ENCODE measurements at regions not wholly inside any gene's neighbourhood (a gene's known extent, or its start where the extent isn't known, plus 50 kb on each side); places are given as distances from the start of the nearest gene placed in this dataset.

- H3K27me3 Mint-ChIP-seq = no peaks in the 10 kb centered on the region
- H3K4me1 Mint-ChIP-seq = no peaks in the 10 kb centered on the region
- DNase-seq = no peak
- peaks cover 0 to 3% (median 0%) of the 10 kb centered on the region in 9 donors for H3K9me3 Mint-ChIP-seq
- ATAC-seq = no peak
- no peak overlapping the region for H3K4me3 Mint-ChIP-seq
- H3K36me3 Mint-ChIP-seq = peaks cover 11 to 17% (median 11%) of the 10 kb centered on the region in 3 donors
- POLR2A ChIA-PET = no interaction called here
- H3K27ac Mint-ChIP-seq = no peak overlapping the region
Measured at GRCh38 chrX:7330556-7330955, 182.6 kb upstream of the PUDP start.

DNA sequence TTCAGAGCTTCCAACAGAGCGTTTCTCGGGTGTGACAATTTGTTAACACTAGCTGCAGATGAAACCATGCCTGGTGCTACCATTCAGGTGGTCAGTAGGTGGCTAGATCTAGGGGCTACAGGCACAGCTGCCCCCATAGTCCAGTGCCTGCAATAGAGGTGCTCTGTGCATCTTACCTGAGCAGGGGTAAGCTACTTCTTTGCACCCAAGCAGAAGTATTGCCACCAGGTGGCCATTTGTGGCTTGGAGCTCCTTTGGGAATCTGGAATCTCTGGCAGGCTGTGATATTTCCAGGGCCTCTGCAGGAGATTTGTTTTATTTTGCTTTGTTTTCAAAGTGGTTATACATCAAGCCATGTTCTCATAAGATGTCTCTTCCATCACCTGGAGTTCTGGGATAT is 170.7 kb upstream of the PUDP start:
- ATAC-seq (no peak), DNase-seq (no peak)
- Mint-ChIP-seq H3K4me1 (no peaks in the 10 kb centered on the region), H3K27ac (no peak overlapping the region), H3K9me3 (no peaks in the 10 kb centered on the region), H3K4me3 (no peak overlapping the region), H3K36me3 (peaks cover 0 to 1% (median 0%) of the 10 kb centered on the region in 3 donors), H3K27me3 (no peaks in the 10 kb centered on the region)
- POLR2A ChIA-PET = no interaction called here

- H3K27ac Mint-ChIP-seq = no peak overlapping the region
- no peaks in the 10 kb centered on the region for H3K9me3 Mint-ChIP-seq
- DNase-seq (no peak), ATAC-seq (no peak)
- no peaks in the 10 kb centered on the region for H3K27me3 Mint-ChIP-seq
- H3K4me3 Mint-ChIP-seq = no peak overlapping the region
- POLR2A ChIA-PET = no interaction called here
- H3K36me3 Mint-ChIP-seq = peaks cover 0 to 1% (median 0%) of the 10 kb centered on the region in 3 donors
- H3K4me1 Mint-ChIP-seq = no peaks in the 10 kb centered on the region
Measured at GRCh38 chrX:7318241-7318640, 170.3 kb upstream of the PUDP start.

GRCh38 chrX:7316887-7317286 is 168.9 kb upstream of the PUDP start:
- Mint-ChIP-seq H3K9me3 (no peaks in the 10 kb centered on the region), H3K27ac (no peak overlapping the region), H3K4me3 (no peak overlapping the region), H3K27me3 (no peaks in the 10 kb centered on the region), H3K4me1 (no peaks in the 10 kb centered on the region), H3K36me3 (peaks cover 0 to 7% (median 4%) of the 10 kb centered on the region in 3 donors)
- DNase-seq (no peak), ATAC-seq (no peak)
- POLR2A ChIA-PET = no interaction called here

GRCh38 chrX:7316280-7316679 is 168.3 kb upstream of the PUDP start:
- no peaks in the 10 kb centered on the region for H3K27me3 Mint-ChIP-seq
- no peak overlapping the region for H3K27ac Mint-ChIP-seq
- POLR2A ChIA-PET = no interaction called here
- peaks cover 0 to 7% (median 4%) of the 10 kb centered on the region in 3 donors for H3K36me3 Mint-ChIP-seq
- no peak overlapping the region for H3K4me3 Mint-ChIP-seq
- no peak for DNase-seq
- no peaks in the 10 kb centered on the region for H3K4me1 Mint-ChIP-seq
- no peaks in the 10 kb centered on the region for H3K9me3 Mint-ChIP-seq
- ATAC-seq = no peak

DNA sequence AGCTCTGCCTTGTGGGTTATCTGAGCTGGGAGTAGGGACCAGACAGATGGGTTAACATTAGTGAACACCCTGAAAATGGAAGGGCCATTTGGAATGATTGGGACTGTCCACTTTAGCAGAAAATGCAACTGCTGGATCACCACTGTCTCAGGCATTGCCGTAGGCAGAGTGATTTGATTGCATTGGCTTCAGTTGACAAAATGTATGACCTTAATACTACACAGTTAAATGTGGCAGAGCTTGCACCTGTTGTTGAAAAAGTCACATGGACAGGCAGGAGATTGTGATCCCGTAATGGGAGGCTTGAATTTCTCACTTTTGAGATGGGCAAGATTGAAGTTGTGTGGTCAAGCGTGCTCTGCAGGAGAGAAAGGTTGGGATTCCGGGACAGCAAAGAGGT is 166.5 kb upstream of the PUDP start:
- H3K9me3 Mint-ChIP-seq = no peaks in the 10 kb centered on the region
- H3K27me3 Mint-ChIP-seq = no peaks in the 10 kb centered on the region
- DNase-seq (no peak), ATAC-seq (no peak)
- POLR2A ChIA-PET = no interaction called here
- no peaks in the 10 kb centered on the region for H3K4me1 Mint-ChIP-seq
- H3K27ac Mint-ChIP-seq = no peak overlapping the region
- H3K4me3 Mint-ChIP-seq = no peak overlapping the region
- H3K36me3 Mint-ChIP-seq = peaks cover 0 to 7% (median 4%) of the 10 kb centered on the region in 3 donors

- Mint-ChIP-seq H3K4me3 (no peak overlapping the region), H3K9me3 (no peaks in the 10 kb centered on the region), H3K4me1 (no peaks in the 10 kb centered on the region), H3K27me3 (no peaks in the 10 kb centered on the region), H3K36me3 (peaks cover 0 to 17% (median 14%) of the 10 kb centered on the region in 3 donors), H3K27ac (no peak overlapping the region)
- ATAC-seq (no peak), DNase-seq (no peak)
- POLR2A ChIA-PET = no interaction called here
Measured at GRCh38 chrX:7307720-7308119, 159.8 kb upstream of the PUDP start.

DNA sequence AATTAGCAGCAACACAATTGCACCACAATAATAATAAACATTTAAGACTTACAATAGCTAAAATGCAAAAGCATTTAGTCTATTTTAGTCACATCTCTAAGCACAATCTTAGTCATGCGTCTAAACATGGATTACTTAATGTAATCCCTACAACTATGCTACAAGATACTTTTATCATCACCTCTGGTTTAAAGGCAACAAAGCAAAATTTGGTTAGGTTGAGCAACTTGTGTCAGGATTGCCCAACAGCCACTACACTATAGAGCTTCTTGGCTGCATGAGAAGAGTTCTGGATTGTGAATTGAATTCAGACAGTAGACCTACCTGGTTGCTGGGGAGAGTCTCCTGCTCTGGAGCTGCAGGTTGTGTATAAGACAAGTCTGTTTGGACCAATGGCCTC is 146.5 kb upstream of the PUDP start:
- Mint-ChIP-seq H3K27me3 (no peaks in the 10 kb centered on the region), H3K4me1 (no peaks in the 10 kb centered on the region), H3K9me3 (no peaks in the 10 kb centered on the region), H3K36me3 (peaks cover 0 to 4% (median 0%) of the 10 kb centered on the region in 3 donors), H3K27ac (no peak overlapping the region), H3K4me3 (no peak overlapping the region)
- POLR2A ChIA-PET = no interaction called here
- no peak for DNase-seq
- no peak for ATAC-seq

GRCh38 chrX:7286168-7286837 is 138.3 kb upstream of the PUDP start:
- H3K9me3 Mint-ChIP-seq = no peaks in the 10 kb centered on the region
- POLR2A ChIA-PET = no interaction called here
- no peaks in the 10 kb centered on the region for H3K36me3 Mint-ChIP-seq
- no peaks in the 10 kb centered on the region for H3K27me3 Mint-ChIP-seq
- DNase-seq (no peak), ATAC-seq (no peak)
- H3K4me3 Mint-ChIP-seq = no peak overlapping the region
- H3K4me1 Mint-ChIP-seq = no peaks in the 10 kb centered on the region
- H3K27ac Mint-ChIP-seq = no peak overlapping the region

GRCh38 chrX:7285765-7286164 is 137.8 kb upstream of the PUDP start:
- Mint-ChIP-seq H3K27me3 (no peaks in the 10 kb centered on the region), H3K4me1 (no peaks in the 10 kb centered on the region), H3K4me3 (no peak overlapping the region), H3K9me3 (no peaks in the 10 kb centered on the region), H3K36me3 (no peaks in the 10 kb centered on the region), H3K27ac (no peak overlapping the region)
- ATAC-seq (no peak), DNase-seq (no peak)
- POLR2A ChIA-PET = no interaction called here

- ATAC-seq = no peak
- H3K9me3 Mint-ChIP-seq = no peaks in the 10 kb centered on the region
- no peaks in the 10 kb centered on the region for H3K27me3 Mint-ChIP-seq
- DNase-seq = no peak
- H3K36me3 Mint-ChIP-seq = no peaks in the 10 kb centered on the region
- H3K27ac Mint-ChIP-seq = no peak overlapping the region
- H3K4me3 Mint-ChIP-seq = no peak overlapping the region
- POLR2A ChIA-PET = no interaction called here
- H3K4me1 Mint-ChIP-seq = no peaks in the 10 kb centered on the region
Measured at GRCh38 chrX:7283741-7284140, 135.8 kb upstream of the PUDP start.

GRCh38 chrX:7280520-7280919 is 132.6 kb upstream of the PUDP start:
- no peaks in the 10 kb centered on the region for H3K27me3 Mint-ChIP-seq
- H3K4me1 Mint-ChIP-seq = no peaks in the 10 kb centered on the region
- H3K9me3 Mint-ChIP-seq = no peaks in the 10 kb centered on the region
- H3K4me3 Mint-ChIP-seq = no peak overlapping the region
- POLR2A ChIA-PET = no interaction called here
- no peaks in the 10 kb centered on the region for H3K36me3 Mint-ChIP-seq
- DNase-seq (no peak), ATAC-seq (no peak)
- no peak overlapping the region for H3K27ac Mint-ChIP-seq

DNA sequence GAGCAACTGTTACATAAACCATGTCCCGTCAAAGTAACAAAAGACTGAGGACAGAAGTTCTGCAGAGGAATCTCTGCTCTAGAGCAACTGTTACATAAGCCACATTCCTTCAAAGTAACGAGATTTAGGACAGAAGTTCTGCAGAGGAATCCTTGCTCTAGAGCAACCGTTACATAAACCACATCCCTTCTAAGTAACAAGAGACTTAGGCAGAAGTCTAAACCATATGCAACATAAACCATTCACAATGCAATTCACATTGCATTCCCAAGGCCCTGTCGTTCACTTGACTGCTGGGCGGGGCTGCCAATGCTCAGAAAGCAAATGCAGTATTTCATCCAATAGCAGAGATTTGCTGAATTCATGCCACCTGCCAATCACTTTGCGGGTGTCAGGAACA is 124.4 kb upstream of the PUDP start:
- Mint-ChIP-seq H3K36me3 (no peaks in the 10 kb centered on the region), H3K4me1 (peaks cover 0 to 13% (median 0%) of the 10 kb centered on the region in 4 donors), H3K4me3 (no peak overlapping the region), H3K27me3 (no peaks in the 10 kb centered on the region), H3K27ac (no peak overlapping the region), H3K9me3 (peaks cover 0 to 2% (median 0%) of the 10 kb centered on the region in 9 donors)
- no peak for DNase-seq
- no peak for ATAC-seq
- POLR2A ChIA-PET = no interaction called here

DNA sequence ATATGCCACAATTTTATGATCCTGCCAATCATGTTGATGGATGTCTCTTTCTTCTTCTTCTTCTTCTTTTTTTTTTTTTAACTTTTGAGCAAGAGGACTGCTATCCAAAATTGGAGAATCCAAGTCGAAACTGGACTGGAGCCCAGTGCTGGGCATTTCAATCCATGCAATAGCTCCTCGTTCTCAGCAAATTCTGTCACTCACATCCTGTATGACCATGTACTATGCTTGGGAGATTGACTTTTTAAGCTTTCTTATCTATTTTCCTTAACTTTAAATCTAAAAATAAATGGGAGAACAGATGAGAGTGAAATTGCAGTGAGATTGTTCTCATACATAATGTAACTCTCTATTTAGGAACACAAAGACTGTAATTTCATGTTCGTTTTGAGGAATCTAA is 123.0 kb upstream of the PUDP start:
- no peak for DNase-seq
- H3K27me3 Mint-ChIP-seq = no peaks in the 10 kb centered on the region
- no peak overlapping the region for H3K27ac Mint-ChIP-seq
- H3K9me3 Mint-ChIP-seq = peaks cover 0 to 2% (median 0%) of the 10 kb centered on the region in 9 donors
- H3K4me3 Mint-ChIP-seq = no peak overlapping the region
- POLR2A ChIA-PET = no interaction called here
- no peaks in the 10 kb centered on the region for H3K36me3 Mint-ChIP-seq
- no peak for ATAC-seq
- H3K4me1 Mint-ChIP-seq = peaks cover 0 to 13% (median 0%) of the 10 kb centered on the region in 4 donors
